Astrocyte of the spinal cord (primary cell): ENCODE measurements at regions not wholly inside any gene's neighbourhood (a gene's known extent, or its start where the extent isn't known, plus 50 kb on each side); places are given as distances from the start of the nearest gene placed in this dataset.

Experiments used
- DNase-seq: peaks from one replicate; pipeline ENCODE4 v3.0.0; 2011; ENCODE audit warnings: low read depth, low spot score
- H3K4me3 ChIP-seq: 2 replicates; pipeline ENCODE4 v1.5.1; 2011; ENCODE audit warnings: low read depth, mild to moderate bottlenecking, low read length, moderate library complexity
- CTCF ChIP-seq: IDR thresholded peaks from 2 replicates; pipeline ENCODE4 v1.5.1; 2012; ENCODE audit warnings: low read depth, mild to moderate bottlenecking, low read length, inconsistent platforms
- in situ Hi-C: cut with HindIII; loops from 2 replicates; pipeline ENCODE4 v1.10.0; 2017; ENCODE audit warnings: low sequenced_read_pairs

- DNase-seq, result no peak
- TF ChIP-seq CTCF, result no peak
- H3K4me3 ChIP-seq, result no peak overlapping the region
- in situ Hi-C loops, result no loop called here
Observed at GRCh38 chr13:80612804-80613203, 271.9 kb upstream of the SPRY2 start.

- H3K4me3 ChIP-seq, result no peak overlapping the region
- in situ Hi-C loops, result no loop called here
- DNase-seq, result no peak
- no peak for TF ChIP-seq CTCF
Observed at GRCh38 chr13:80611310-80611709, 270.4 kb upstream of the SPRY2 start.

- no peak for TF ChIP-seq CTCF
- no peak overlapping the region for H3K4me3 ChIP-seq
- DNase-seq, result no peak
- in situ Hi-C loops, result no loop called here
Observed at GRCh38 chr13:80605716-80606115, 264.8 kb upstream of the SPRY2 start.

- H3K4me3 ChIP-seq, result no peak overlapping the region
- TF ChIP-seq CTCF, result no peak
- in situ Hi-C loops, result no loop called here
- DNase-seq, result no peak
Observed at GRCh38 chr13:80605011-80605410, 264.1 kb upstream of the SPRY2 start.

- DNase-seq, result no peak
- in situ Hi-C loops, result no loop called here
- H3K4me3 ChIP-seq, result no peak overlapping the region
- no peak for TF ChIP-seq CTCF
Observed at GRCh38 chr13:80604098-80604497, 263.2 kb upstream of the SPRY2 start.

- no peak for TF ChIP-seq CTCF
- in situ Hi-C loops, result no loop called here
- H3K4me3 ChIP-seq, result no peak overlapping the region
- DNase-seq, result no peak
Observed at GRCh38 chr13:80603351-80603750, 262.4 kb upstream of the SPRY2 start.

- no peak for DNase-seq
- no peak for TF ChIP-seq CTCF
- no peak overlapping the region for H3K4me3 ChIP-seq
- in situ Hi-C loops, result no loop called here
Observed at GRCh38 chr13:80599765-80600164, 258.8 kb upstream of the SPRY2 start.
